GM23248 (cell line): ENCODE measurements at regions not wholly inside any gene's neighbourhood (a gene's known extent, or its start where the extent isn't known, plus 50 kb on each side); places are given as distances from the start of the nearest gene placed in this dataset.

Source experiments
- EZH2 ChIP-seq: fragments of 200-600 bp; sonication (generic); IDR thresholded peaks from 2 replicates; pipeline ENCODE4 v1.6.1; 2018; ENCODE audit warnings: antibody characterized with exemption, mild to moderate bottlenecking; ENCODE audit not compliant: insufficient read depth, poor library complexity, severe bottlenecking
- EZH2phosphoT487 ChIP-seq: fragments of 200-600 bp; sonication (generic); IDR thresholded peaks from 2 replicates; pipeline ENCODE4 v1.6.1; 2018; ENCODE audit warnings: antibody characterized with exemption, moderate library complexity, mild to moderate bottlenecking, low read depth; ENCODE audit not compliant: insufficient read depth

DNA sequence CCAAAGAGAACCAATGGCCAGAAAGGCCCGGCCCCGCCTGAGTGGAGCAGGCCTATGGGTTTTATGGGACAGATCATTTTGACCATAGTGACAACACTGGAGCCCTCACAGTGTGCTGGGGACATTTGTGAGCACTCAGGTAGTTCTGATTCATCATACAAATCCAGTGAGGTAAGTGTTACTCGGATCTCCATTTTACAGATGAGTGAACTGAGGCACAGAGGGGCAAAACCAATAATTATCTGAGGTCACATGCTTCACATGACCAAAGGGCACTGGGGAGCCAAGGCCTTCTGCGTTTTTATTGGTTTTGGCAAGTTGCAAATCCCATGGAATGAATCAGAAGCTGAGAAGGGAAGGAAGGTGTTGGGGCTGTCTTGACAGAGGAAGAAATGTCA is 111.5 kb upstream of the MGAT5 start:
- TF ChIP-seq EZH2 (no peak), EZH2phosphoT487 (no peak)
